Pancreas (tissue), 10 donors: ENCODE measurements at regions not wholly inside any gene's neighbourhood (a gene's known extent, or its start where the extent isn't known, plus 50 kb on each side); places are given as distances from the start of the nearest gene placed in this dataset.

Experiments
- ATAC-seq, 4 donors: fragments of 200-7000 bp; cut with Tn5 transposase; one replicate each; pipeline versions ENCODE4 v1.8.0 to v1.9.1; 2020; ENCODE audit warnings: mild to moderate bottlenecking in 4 of 4, moderate library complexity in 4 of 4
- DNase-seq, 6 donors: peaks; one replicate each; pipeline ENCODE4 v3.0.0-alpha.2; 2020
- FAIRE-seq: peaks from 2 replicates; lab custom pipeline; 2012; peaks lifted over from hg19 to GRCh38; lab: Jason Lieb, UNC
- H3K27ac ChIP-seq, 4 donors: fragments of 200-600 bp; sonication (generic); 1 replicate in 3 of 4; 2 replicates in 1 of 4; pipeline versions ENCODE4 v1.5.0 to v1.8.0; 2020
- H3K27me3 ChIP-seq, 4 donors: fragments of 200-600 bp; one replicate each; pipeline ENCODE4 v1.8.0; 2021
- H3K36me3 ChIP-seq, 3 donors: fragments of 200-600 bp; sonication (generic) in 1 of 3; one replicate each; pipeline versions ENCODE4 v1.5.0 to v1.8.0; 2020 to 2021
- H3K4me1 ChIP-seq, 3 donors: fragments of 200-600 bp; one replicate each; pipeline ENCODE4 v1.8.0; 2021
- H3K4me3 ChIP-seq, 4 donors: fragments of 200-600 bp; sonication (generic) in 2 of 4; one replicate each; pipeline versions ENCODE4 v1.5.0 to v1.8.0; 2020 to 2021
- H3K9me3 ChIP-seq, 4 donors: fragments of 200-600 bp; one replicate each; pipeline ENCODE4 v1.8.0; 2021
- CTCF ChIP-seq, 4 donors: fragments of 200-600 bp; sonication (generic) in 3 of 4; IDR thresholded peaks; one replicate each; pipeline versions ENCODE4 v1.5.0 to v1.8.0; 2021; ENCODE audit warnings: antibody characterized with exemption in 4 of 4
- WGBS, 2 donors: extraction: QIAGEN DNeasy Blood & Tissue Kit; methylation state at CpG; one replicate each; pipeline ENCODE4 v1.1.7; 2013; 5-methylcytosine and 5-hydroxymethylcytosine counted together
- intact Hi-C, 3 donors: fragments of 100-400 bp; cut with DNase I; formaldehyde crosslinking; loops; one replicate each; pipeline versions ENCODE4 v1.11.1 to v1.14.2; 2022
- donor health status: healthy with polysubstance abuse.
- donor health status: DM: no; HTN: no; CAD: no; lungs with moderate emphysema.
- donor health status: DM: no; HTN: no; CAD: no.
- donor health status: control.
- donor health status: control.
- donor health status: Bipolar disorder and iron deficiency.
- donor health status: DM: yes; HTN: yes; CAD: no.
- donor health status: DM: no; HTN: no; CAD: no.
- donor health status: DM: no; HTN: no; CAD: no.
- donor health status: DM: yes; HTN: yes; CAD: no.

DNA sequence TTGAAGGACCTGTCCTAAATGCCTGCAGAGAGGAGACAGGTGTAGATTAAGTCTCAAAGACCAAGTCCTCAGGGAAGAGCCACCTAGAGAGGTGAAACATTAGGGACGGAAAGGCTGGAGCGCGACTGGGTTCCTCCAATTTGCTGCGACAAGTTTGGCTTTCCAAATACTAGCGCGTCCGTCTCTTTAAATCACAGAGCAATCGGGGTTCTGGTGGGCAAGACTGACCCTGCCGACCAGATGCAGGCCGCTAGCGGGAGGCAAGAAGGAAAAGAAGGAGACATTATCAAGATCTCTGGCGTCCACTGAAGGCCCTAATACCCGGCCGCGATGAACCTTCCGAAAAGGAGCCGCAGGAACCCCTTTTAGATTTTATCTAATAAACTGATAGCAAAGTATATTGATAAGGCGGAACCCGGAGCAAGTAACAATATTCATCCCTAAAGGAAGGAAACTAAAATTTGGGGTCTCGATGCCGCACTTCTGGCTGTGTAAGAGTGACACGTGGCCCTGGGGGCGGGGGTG lies 128.2 kb upstream of the C11orf58 start:
- Histone ChIP-seq H3K4me1 (peaks cover 0 to 3% (median 0%) of the 10 kb centered on the region in 3 donors), H3K36me3 (no peaks in the 10 kb centered on the region), H3K9me3 (no peaks in the 10 kb centered on the region), H3K27me3 (peaks cover 0 to 3% (median 0%) of the 10 kb centered on the region in 4 donors), H3K27ac (no peak overlapping the region), H3K4me3 (no peak overlapping the region)
- ATAC-seq (no peak), DNase-seq (peak in 1 of 6 donors; percentile 21), FAIRE-seq (no peak)
- 83 to 86% methylated on average over 23 of the region's 23 CpGs for WGBS, 2 donors
- no peak for TF ChIP-seq CTCF (IDR thresholded peaks at IDR 0.05)
- intact Hi-C loops, result loop anchor here in 2 of 3 donors (10.0 kb wide), 1 partner anchor 1285 kb away; no protein-coding TSS in a partner anchor

GRCh38 chr11:16609769-16610168 lies 128.7 kb upstream of the C11orf58 start:
- Histone ChIP-seq H3K36me3 (no peaks in the 10 kb centered on the region), H3K27ac (no peak overlapping the region), H3K27me3 (peaks cover 0 to 3% (median 0%) of the 10 kb centered on the region in 4 donors), H3K4me1 (peaks cover 0 to 3% (median 0%) of the 10 kb centered on the region in 3 donors), H3K4me3 (no peak overlapping the region), H3K9me3 (no peaks in the 10 kb centered on the region)
- FAIRE-seq, result no peak
- intact Hi-C loops, result loop anchor here in 2 of 3 donors (10.0 kb wide), 2 partner anchors 955 to 1285 kb away; no protein-coding TSS in a partner anchor
- 74 to 95% methylated on average over 3 of the region's 3 CpGs for WGBS, 2 donors
- no peak for TF ChIP-seq CTCF (IDR thresholded peaks at IDR 0.05)
- ATAC-seq, result no peak
- no peak for DNase-seq

DNA sequence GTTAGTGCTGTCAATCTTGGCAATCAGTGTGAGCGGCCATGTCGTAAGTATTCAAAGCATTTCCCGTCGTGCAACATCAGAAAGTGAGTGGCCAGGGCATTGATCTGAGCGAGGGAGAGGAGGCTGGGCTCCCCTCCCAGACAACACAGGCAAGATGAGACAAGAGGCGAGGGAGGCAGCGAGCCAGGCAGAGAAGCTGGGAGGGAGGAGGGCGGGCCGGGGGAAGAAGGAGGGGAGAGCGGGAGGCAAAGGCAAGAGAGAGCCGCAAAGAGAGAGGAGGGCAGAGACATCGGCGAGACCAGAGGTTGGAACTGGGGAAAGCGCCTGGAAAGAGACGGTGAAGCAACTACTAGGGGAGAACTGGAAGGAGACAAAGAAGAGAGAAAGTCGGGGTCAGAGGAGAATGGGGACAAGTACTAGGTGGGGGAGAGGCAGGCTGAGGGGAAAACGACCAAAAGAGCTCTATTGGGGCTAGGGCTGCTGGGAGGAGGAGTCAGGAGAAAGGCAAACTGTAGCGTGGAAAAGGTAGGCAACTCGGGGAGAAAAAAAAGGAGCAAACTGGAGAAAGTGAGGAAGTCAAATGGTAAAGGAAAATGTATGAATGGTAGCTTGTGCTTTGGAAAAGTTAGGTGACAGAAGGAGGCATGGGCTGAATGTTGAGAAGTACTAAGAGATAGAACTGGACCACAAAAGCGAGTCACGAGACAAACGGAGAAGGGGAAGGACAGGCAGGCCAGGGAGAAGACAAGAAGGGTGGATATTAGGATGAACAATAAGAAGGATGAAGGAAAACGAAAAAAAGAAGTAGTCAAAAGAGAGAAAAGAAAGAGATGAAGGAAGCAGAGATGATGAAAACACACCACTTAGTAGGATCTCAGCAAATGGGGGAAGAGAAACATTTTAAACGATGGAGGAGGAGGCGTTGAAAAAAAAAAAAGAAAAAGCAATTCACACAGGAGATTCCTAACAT lies 130.5 kb upstream of the C11orf58 start:
- Histone ChIP-seq H3K27ac (peak overlapping the region; percentile 76 to 90 (median 87)), H3K4me1 (peaks cover 0 to 2% (median 0%) of the 10 kb centered on the region in 3 donors), H3K36me3 (no peaks in the 10 kb centered on the region), H3K27me3 (peaks cover 0 to 3% (median 0%) of the 10 kb centered on the region in 4 donors), H3K4me3 (peak overlapping the region; percentile 57 to 67 (median 67)), H3K9me3 (no peaks in the 10 kb centered on the region)
- intact Hi-C loops, result loop anchor here in 1 of 3 donors (10.0 kb wide), 1 partner anchor 953 kb away; no protein-coding TSS in a partner anchor
- 16% methylated on average over 25 of the region's 25 CpGs for whole genome bisulfite sequencing, 2 donors
- FAIRE-seq, result no peak
- peak; percentile 13 to 39 (median 27) for ATAC-seq
- TF ChIP-seq CTCF (IDR thresholded peaks at IDR 0.05), result no peak
- peak; percentile 60 to 86 (median 70) for DNase-seq

DNA sequence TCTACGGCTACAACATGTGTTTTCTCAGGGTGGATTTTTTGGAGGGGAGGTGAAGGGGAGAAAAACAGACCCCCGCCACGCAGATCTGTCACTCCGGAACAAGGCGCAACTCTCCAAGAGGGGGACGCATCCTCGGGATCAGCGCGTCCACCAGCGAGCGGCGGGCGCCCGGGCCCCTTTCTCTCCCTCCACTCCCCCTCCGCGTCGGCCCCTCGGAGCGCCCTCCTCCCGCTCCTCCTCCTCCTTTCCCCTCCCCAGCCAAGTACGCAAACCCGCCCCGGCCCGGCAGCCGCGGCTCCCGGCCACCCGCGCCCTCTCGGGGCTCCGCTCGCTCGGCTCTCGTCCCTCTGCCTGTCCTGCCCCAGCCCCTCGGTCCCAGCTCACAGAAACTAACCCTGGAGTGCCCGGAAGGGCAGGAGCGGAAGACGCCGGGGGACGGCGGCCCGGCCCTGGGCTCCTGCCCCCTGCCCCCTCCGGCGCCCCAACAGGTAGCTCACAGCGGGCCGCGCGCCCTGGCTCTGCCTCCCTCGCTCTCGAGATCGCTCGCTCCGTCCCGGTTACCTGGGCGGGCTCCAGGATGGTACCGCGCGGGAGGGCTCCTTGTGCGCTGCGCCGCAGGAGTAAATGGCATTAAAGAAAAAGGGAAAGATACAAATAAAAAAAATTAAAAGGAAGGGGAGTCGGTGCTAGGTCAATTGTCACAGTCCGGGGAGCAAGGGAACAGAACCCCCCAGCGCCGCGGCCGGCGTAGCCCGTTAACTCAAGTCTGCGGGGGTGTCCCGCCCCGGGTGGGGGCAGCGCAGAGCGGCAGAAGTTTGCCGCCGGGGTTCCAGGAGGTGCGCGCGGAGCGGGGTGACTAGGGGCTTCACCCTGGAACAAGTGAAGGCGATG lies 131.4 kb upstream of the C11orf58 start:
- peaks cover 0 to 3% (median 0%) of the 10 kb centered on the region in 4 donors for H3K27me3 ChIP-seq
- peak; percentile 31 to 85 (median 62) for DNase-seq
- ATAC-seq, result peak; percentile 25 to 44 (median 36)
- no peaks in the 10 kb centered on the region for H3K36me3 ChIP-seq
- no peaks in the 10 kb centered on the region for H3K9me3 ChIP-seq
- no peaks in the 10 kb centered on the region for H3K4me1 ChIP-seq
- TF ChIP-seq CTCF (IDR thresholded peaks at IDR 0.05), result no peak
- H3K4me3 ChIP-seq, result peak overlapping the region; percentile 57 to 67 (median 67)
- peak overlapping the region; percentile 76 to 90 (median 87) for H3K27ac ChIP-seq
- no peak for FAIRE-seq
- WGBS, 2 donors, result 0 to 1% methylated on average over 80 to 81 of the region's 81 CpGs
- intact Hi-C loops, result loop anchor here in 1 of 3 donors (10.0 kb wide), 1 partner anchor 952 kb away; no protein-coding TSS in a partner anchor
